Fibroblast of lung (primary cell): ENCODE measurements at regions not wholly inside any gene's neighbourhood (a gene's known extent, or its start where the extent isn't known, plus 50 kb on each side); places are given as distances from the start of the nearest gene placed in this dataset.

Source experiments
- EZH2 ChIP-seq: IDR thresholded peaks from 2 replicates; pipeline ENCODE4 v1.5.1; 2012; ENCODE audit warnings: low read length, control low read depth, mild to moderate bottlenecking; ENCODE audit errors: missing control alignments
- TF ChIP-seq, protein P1 (sequence below), 2 donors: IDR thresholded peaks in 1 of 2; conservative IDR thresholded peaks in 1 of 2; 1 replicate in 1 of 2; 2 replicates in 1 of 2; pipeline ENCODE4 v1.5.1; 2011 to 2012; ENCODE audit warnings: low read length in 2 of 2, control low read depth in 1 of 2, inconsistent platforms in 1 of 2, low read depth in 1 of 2, mild to moderate bottlenecking in 1 of 2

DNA sequence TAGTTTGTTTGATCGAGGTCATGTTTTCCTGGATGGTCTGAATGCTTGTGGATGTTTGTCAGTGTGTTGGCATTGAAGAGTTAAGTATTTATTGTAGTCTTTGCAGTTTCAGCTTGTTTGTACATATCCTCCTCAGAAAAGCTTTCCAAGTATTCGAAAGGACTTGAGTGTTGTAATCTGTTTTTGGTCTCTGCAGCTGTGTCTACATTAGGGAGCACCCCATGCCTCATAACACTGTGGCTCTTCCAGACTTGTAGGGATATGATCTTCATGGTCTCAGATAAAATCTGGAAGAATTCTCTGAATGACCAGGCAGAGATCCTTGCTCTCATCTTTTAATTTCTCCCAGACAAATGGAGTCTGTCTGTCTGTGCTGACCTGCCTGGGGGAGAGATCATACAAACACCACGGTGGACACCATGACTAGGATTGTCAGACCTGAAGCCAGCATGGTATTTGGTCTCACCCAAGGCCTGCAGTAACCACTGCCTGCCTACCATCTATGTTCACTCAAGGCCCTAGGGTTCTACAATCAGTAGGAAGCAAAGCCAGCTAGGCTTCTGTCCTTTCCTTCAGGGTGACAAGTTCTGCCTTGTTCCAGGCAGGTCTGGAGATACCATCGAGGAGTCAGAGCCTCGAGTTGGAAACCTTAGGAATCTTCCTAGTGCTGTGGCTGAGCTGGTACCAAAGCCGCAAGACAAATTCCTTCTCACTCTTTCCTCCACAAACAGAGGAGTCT, 114.7 kb upstream of the KHDRBS2 start:
- TF ChIP-seq EZH2: no peak
- TF ChIP-seq, protein P1, sequence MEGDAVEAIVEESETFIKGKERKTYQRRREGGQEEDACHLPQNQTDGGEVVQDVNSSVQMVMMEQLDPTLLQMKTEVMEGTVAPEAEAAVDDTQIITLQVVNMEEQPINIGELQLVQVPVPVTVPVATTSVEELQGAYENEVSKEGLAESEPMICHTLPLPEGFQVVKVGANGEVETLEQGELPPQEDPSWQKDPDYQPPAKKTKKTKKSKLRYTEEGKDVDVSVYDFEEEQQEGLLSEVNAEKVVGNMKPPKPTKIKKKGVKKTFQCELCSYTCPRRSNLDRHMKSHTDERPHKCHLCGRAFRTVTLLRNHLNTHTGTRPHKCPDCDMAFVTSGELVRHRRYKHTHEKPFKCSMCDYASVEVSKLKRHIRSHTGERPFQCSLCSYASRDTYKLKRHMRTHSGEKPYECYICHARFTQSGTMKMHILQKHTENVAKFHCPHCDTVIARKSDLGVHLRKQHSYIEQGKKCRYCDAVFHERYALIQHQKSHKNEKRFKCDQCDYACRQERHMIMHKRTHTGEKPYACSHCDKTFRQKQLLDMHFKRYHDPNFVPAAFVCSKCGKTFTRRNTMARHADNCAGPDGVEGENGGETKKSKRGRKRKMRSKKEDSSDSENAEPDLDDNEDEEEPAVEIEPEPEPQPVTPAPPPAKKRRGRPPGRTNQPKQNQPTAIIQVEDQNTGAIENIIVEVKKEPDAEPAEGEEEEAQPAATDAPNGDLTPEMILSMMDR (conservative IDR thresholded peaks at IDR 0.05 in 1 of 2, IDR thresholded peaks at IDR 0.05 in 1 of 2; ENCODE audit: low read depth in 1 of 2, low read length in 2 of 2): no peak
